ENCODE measurements at regions not wholly inside any gene's neighbourhood (a gene's known extent, or its start where the extent isn't known, plus 50 kb on each side); places are given as distances from the start of the nearest gene placed in this dataset.
"Not testable (repeated sequence)": the region's sequence is repeated elsewhere in the genome, so short reads cannot be mapped to it uniquely, and the experiment has no call there.

- no peak for DNase-seq
Observed at GRCh38 chr3:105103139-105103538, 263.6 kb upstream of the ALCAM start.

- no peak for DNase-seq
Observed at GRCh38 chr3:105108823-105109222, 257.9 kb upstream of the ALCAM start.

GRCh38 chr3:105118905-105119304 is 247.8 kb upstream of the ALCAM start:
- DNase-seq: no peak

GRCh38 chr3:105119801-105120340 is 246.8 kb upstream of the ALCAM start:
- no peak for DNase-seq

- DNase-seq: no peak
Observed at GRCh38 chr3:105130911-105131310, 235.8 kb upstream of the ALCAM start.

- DNase-seq: no peak
Observed at GRCh38 chr3:105137911-105138310, 228.8 kb upstream of the ALCAM start.

GRCh38 chr3:105139881-105140560 is 226.7 kb upstream of the ALCAM start:
- peak in 1 of 2 donors; percentile 29 for DNase-seq

GRCh38 chr3:105140899-105141367 is 225.8 kb upstream of the ALCAM start:
- DNase-seq: no peak

GRCh38 chr3:105144837-105145236 is 221.9 kb upstream of the ALCAM start:
- DNase-seq: no peak

- DNase-seq: no peak
Observed at GRCh38 chr3:105145511-105145910, 221.2 kb upstream of the ALCAM start.

- DNase-seq: not testable (repeated sequence)
Observed at GRCh38 chr3:105149197-105149596, 217.5 kb upstream of the ALCAM start.

- DNase-seq: no peak
Observed at GRCh38 chr3:105152987-105153386, 213.7 kb upstream of the ALCAM start.

- no peak for DNase-seq
Observed at GRCh38 chr3:105154692-105155091, 212.0 kb upstream of the ALCAM start.

GRCh38 chr3:105157067-105157765 is 209.5 kb upstream of the ALCAM start:
- DNase-seq: no peak

GRCh38 chr3:105157766-105158085 is 209.0 kb upstream of the ALCAM start:
- no peak for DNase-seq

- DNase-seq: peak in 1 of 2 donors; percentile 35
Observed at GRCh38 chr3:105158286-105158685, 208.4 kb upstream of the ALCAM start.

- no peak for DNase-seq
Observed at GRCh38 chr3:105162448-105162847, 204.3 kb upstream of the ALCAM start.

- DNase-seq: no peak
Observed at GRCh38 chr3:105166893-105167292, 199.8 kb upstream of the ALCAM start.

GRCh38 chr3:105170423-105170822 is 196.3 kb upstream of the ALCAM start:
- DNase-seq: no peak

GRCh38 chr3:105174017-105174615 is 192.6 kb upstream of the ALCAM start:
- DNase-seq: no peak

- no peak for DNase-seq
Observed at GRCh38 chr3:105177576-105177975, 189.1 kb upstream of the ALCAM start.

GRCh38 chr3:105187344-105187743 is 179.4 kb upstream of the ALCAM start:
- DNase-seq: no peak

GRCh38 chr3:105195260-105195659 is 171.4 kb upstream of the ALCAM start:
- no peak for DNase-seq

GRCh38 chr3:105197863-105198262 is 168.8 kb upstream of the ALCAM start:
- DNase-seq: no peak

Measured in bone marrow (tissue), 2 donors.